B cell (primary cell): ENCODE measurements at regions not wholly inside any gene's neighbourhood (a gene's known extent, or its start where the extent isn't known, plus 50 kb on each side); places are given as distances from the start of the nearest gene placed in this dataset.

Experiments
- ATAC-seq: fragments of 200-7000 bp; cut with Tn5 transposase; one replicate; pipeline ENCODE4 v1.10.0; 2021; ENCODE audit warnings: low read depth, mild to moderate bottlenecking, moderate number of reproducible peaks, moderate library complexity
- CTCF ChIA-PET: fragments of 350-600 bp; sonication (Branson Sonifier 250); formaldehyde crosslinking; loops from one replicate; lab custom pipeline; 2021; ENCODE audit warnings: antibody characterized with exemption, inconsistent platforms; lab: Charles Lee
- POLR2A ChIA-PET: fragments of 350-600 bp; sonication (Branson Sonifier 250); formaldehyde crosslinking; loops from one replicate; lab custom pipeline; 2021; ENCODE audit warnings: antibody characterized with exemption; lab: Charles Lee
- DNase-seq: peaks from one replicate; pipeline ENCODE4 v3.0.0; 2013
- H2AFZ ChIP-seq: 2 replicates; pipeline ENCODE4 v1.6.1; 2012; ENCODE audit warnings: mild to moderate bottlenecking, low read depth, low read length; ENCODE audit not compliant: insufficient read depth, poor library complexity, severe bottlenecking
- H3K27ac ChIP-seq, 2 donors: 1 replicate in 1 of 2; 2 replicates in 1 of 2; pipeline ENCODE4 v1.5.1; 2012 to 2013; ENCODE audit warnings: low read length in 2 of 2, mild to moderate bottlenecking in 2 of 2, moderate library complexity in 1 of 2
- H3K27me3 ChIP-seq, 4 experiments: fragments of 200-600 bp in 1 of 4; sonication (generic) in 1 of 4; replicated peaks in 1 of 4; 1 replicate in 2 of 4; 2 replicates in 2 of 4; pipeline versions ENCODE4 v1.6.1 to v1.7.0; 2013 to 2016; ENCODE audit warnings: low read length in 3 of 4, mild to moderate bottlenecking in 2 of 4, mixed read lengths in 1 of 4, moderate library complexity in 1 of 4; ENCODE audit not compliant: insufficient read depth in 4 of 4, control insufficient read depth in 3 of 4; ENCODE audit errors: control extremely low read depth in 1 of 4
- H3K36me3 ChIP-seq, 2 experiments: replicated peaks in 1 of 2; 1 replicate in 1 of 2; 2 replicates in 1 of 2; pipeline versions ENCODE4 v1.6.1 to v1.7.1; 2013; ENCODE audit warnings: low read length in 1 of 2; ENCODE audit not compliant: insufficient read depth in 2 of 2, control insufficient read depth in 1 of 2; ENCODE audit errors: control extremely low read depth in 1 of 2, extremely low read depth in 1 of 2
- H3K4me1 ChIP-seq, 2 donors: fragments of 200-600 bp in 1 of 2; sonication (generic) in 1 of 2; 1 replicate in 1 of 2; 2 replicates in 1 of 2; pipeline versions ENCODE4 v1.5.1 to v1.6.1; 2013 to 2017; ENCODE audit warnings: low read length in 2 of 2; ENCODE audit not compliant: control insufficient read depth in 2 of 2, insufficient read depth in 2 of 2
- H3K4me2 ChIP-seq: replicated peaks from 2 replicates; pipeline ENCODE3; 2012; ENCODE audit warnings: mild to moderate bottlenecking, low read depth, low read length; ENCODE audit not compliant: poor library complexity, severe bottlenecking
- H3K4me3 ChIP-seq, 5 experiments: fragments of 200-600 bp in 1 of 5; sonication (generic) in 1 of 5; 1 replicate in 3 of 5; 2 replicates in 2 of 5; pipeline versions ENCODE4 v1.5.1 to v1.7.0; 2011 to 2016; ENCODE audit warnings: low read length in 4 of 5, mild to moderate bottlenecking in 4 of 5, low read depth in 2 of 5, control low read depth in 1 of 5, moderate library complexity in 1 of 5; ENCODE audit not compliant: insufficient read depth in 1 of 5; ENCODE audit errors: control extremely low read depth in 1 of 5, extremely low read depth in 1 of 5
- H3K79me2 ChIP-seq: fragments of 200-600 bp; sonication (generic); one replicate; pipeline ENCODE4 v1.6.0; 2016; ENCODE audit warnings: low read length; ENCODE audit not compliant: control insufficient read depth, insufficient read depth
- H3K9ac ChIP-seq: fragments of 200-600 bp; sonication (generic); 2 replicates; pipeline ENCODE4 v1.6.1; 2017; ENCODE audit warnings: mild to moderate bottlenecking, low read length, moderate library complexity
- H3K9me3 ChIP-seq, 3 donors: one replicate each; pipeline versions ENCODE4 v1.6.1 to v1.7.1; 2013; ENCODE audit warnings: low read length in 2 of 3; ENCODE audit not compliant: control insufficient read depth in 2 of 3, insufficient read depth in 1 of 3; ENCODE audit errors: control extremely low read depth in 1 of 3
- H4K20me1 ChIP-seq: 2 replicates; pipeline ENCODE4 v1.6.0; 2012; ENCODE audit warnings: mild to moderate bottlenecking, low read length; ENCODE audit not compliant: insufficient read depth, control insufficient read depth, poor library complexity, severe bottlenecking
- H3K27ac Mint-ChIP-seq: one replicate; pipeline ENCODE4 v1.8.0; 2021; ENCODE audit warnings: mixed read lengths
- H3K27me3 Mint-ChIP-seq: one replicate; pipeline ENCODE4 v1.8.0; 2021; ENCODE audit warnings: mixed read lengths
- H3K4me1 Mint-ChIP-seq: one replicate; pipeline ENCODE4 v1.8.0; 2021; ENCODE audit warnings: mixed read lengths
- H3K4me3 Mint-ChIP-seq: one replicate; pipeline ENCODE4 v1.8.0; 2021; ENCODE audit warnings: mixed read lengths
- H3K9me3 Mint-ChIP-seq: one replicate; pipeline ENCODE4 v1.8.0; 2022; ENCODE audit warnings: mixed read lengths; ENCODE audit not compliant: insufficient read depth
- EZH2 ChIP-seq: IDR thresholded peaks from 2 replicates; pipeline ENCODE4 v1.6.1; 2012; ENCODE audit warnings: borderline replicate concordance, low read depth, mild to moderate bottlenecking, moderate library complexity, low read length; ENCODE audit not compliant: insufficient read depth, poor library complexity, severe bottlenecking
- WGBS: methylation state at CpG from one replicate; pipeline ENCODE4 v1.1.5; 2013; ENCODE audit warnings: missing lambda C conversion rate; ENCODE audit not compliant: insufficient coverage; 5-methylcytosine and 5-hydroxymethylcytosine counted together
- intact Hi-C: fragments of 100-400 bp; cut with micrococcal nuclease; formaldehyde crosslinking; loops from one replicate; pipeline ENCODE4 v1.10.0; 2022
- TF ChIP-seq, protein P1 (sequence below): fragments of 200-600 bp; IDR thresholded peaks from one replicate; pipeline ENCODE4 v1.8.0; 2022; ENCODE audit warnings: antibody characterized with exemption, mild to moderate bottlenecking

DNA sequence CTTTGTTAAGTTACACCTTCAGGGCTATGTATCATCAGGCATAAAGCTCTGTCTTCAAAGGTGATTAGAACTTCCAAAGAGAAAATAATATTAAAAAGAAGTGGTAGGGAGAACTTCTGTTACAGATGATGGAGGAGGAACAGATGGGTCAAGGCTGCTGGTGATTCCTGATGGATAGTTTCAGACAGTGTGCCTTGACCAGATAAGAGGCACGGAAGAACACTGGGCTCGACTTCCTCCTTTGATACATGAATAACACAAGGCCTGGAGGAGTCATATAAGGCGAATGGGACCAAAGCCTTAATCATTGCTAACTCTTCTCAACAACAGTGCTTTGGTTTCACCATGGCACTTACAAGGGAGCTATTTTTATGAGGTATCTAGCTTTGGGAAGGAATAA lies 128.1 kb upstream of the RXFP2 start:
- Histone ChIP-seq H3K27ac (no peak overlapping the region), H2AFZ (no peak overlapping the region), H3K4me3 (no peak overlapping the region), H3K9ac (no peak overlapping the region), H3K4me1 (no peaks in the 10 kb centered on the region), H3K36me3 (no peaks in the 10 kb centered on the region), H4K20me1 (no peaks in the 10 kb centered on the region), H3K9me3 (no peaks in the 10 kb centered on the region), H3K27me3 (no peaks in the 10 kb centered on the region), H3K79me2 (no peaks in the 10 kb centered on the region), H3K4me2 (no peak overlapping the region)
- H3K9me3 Mint-ChIP-seq = peaks cover 2% of the 10 kb centered on the region
- ChIA-PET POLR2A (no interaction called here), CTCF (no interaction called here)
- no peak overlapping the region for H3K27ac Mint-ChIP-seq
- no peak for ATAC-seq
- WGBS = no CpG with 5 or more reads among the region's 3 CpGs
- TF ChIP-seq EZH2 = no peak
- TF ChIP-seq, protein P1, sequence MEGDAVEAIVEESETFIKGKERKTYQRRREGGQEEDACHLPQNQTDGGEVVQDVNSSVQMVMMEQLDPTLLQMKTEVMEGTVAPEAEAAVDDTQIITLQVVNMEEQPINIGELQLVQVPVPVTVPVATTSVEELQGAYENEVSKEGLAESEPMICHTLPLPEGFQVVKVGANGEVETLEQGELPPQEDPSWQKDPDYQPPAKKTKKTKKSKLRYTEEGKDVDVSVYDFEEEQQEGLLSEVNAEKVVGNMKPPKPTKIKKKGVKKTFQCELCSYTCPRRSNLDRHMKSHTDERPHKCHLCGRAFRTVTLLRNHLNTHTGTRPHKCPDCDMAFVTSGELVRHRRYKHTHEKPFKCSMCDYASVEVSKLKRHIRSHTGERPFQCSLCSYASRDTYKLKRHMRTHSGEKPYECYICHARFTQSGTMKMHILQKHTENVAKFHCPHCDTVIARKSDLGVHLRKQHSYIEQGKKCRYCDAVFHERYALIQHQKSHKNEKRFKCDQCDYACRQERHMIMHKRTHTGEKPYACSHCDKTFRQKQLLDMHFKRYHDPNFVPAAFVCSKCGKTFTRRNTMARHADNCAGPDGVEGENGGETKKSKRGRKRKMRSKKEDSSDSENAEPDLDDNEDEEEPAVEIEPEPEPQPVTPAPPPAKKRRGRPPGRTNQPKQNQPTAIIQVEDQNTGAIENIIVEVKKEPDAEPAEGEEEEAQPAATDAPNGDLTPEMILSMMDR = no peak
- no peaks in the 10 kb centered on the region for H3K4me1 Mint-ChIP-seq
- intact Hi-C loops = no loop called here
- no peaks in the 10 kb centered on the region for H3K27me3 Mint-ChIP-seq
- H3K4me3 Mint-ChIP-seq = no peak overlapping the region
- DNase-seq = no peak

DNA sequence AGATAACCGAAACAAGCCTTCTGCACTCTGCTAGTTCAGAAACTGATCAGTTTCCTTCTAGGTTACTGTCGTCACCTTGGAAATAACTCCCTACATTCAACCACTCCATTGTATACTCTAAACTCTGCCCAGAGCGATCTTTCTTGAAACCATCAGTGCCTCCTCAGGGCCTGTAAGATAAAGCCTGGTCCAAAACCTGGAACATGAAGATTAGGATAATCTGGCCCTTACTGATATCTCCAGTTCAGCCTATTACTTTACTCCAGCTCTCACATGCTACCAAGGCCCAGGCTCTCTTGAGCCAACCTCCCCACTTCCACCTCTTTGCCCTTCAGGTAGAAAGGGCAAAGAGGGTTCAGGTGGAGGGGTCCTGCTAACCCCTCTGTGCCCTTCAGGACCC lies 125.3 kb upstream of the RXFP2 start:
- Histone ChIP-seq H3K27me3 (no peaks in the 10 kb centered on the region), H3K4me2 (no peak overlapping the region), H3K79me2 (no peaks in the 10 kb centered on the region), H2AFZ (no peak overlapping the region), H3K36me3 (no peaks in the 10 kb centered on the region), H4K20me1 (no peaks in the 10 kb centered on the region), H3K4me3 (no peak overlapping the region), H3K27ac (no peak overlapping the region), H3K9me3 (no peaks in the 10 kb centered on the region), H3K4me1 (no peaks in the 10 kb centered on the region), H3K9ac (no peak overlapping the region)
- peaks cover 2% of the 10 kb centered on the region for H3K9me3 Mint-ChIP-seq
- intact Hi-C loops = no loop called here
- ATAC-seq (no peak), DNase-seq (no peak)
- no peaks in the 10 kb centered on the region for H3K4me1 Mint-ChIP-seq
- TF ChIP-seq, protein P1 = no peak
- no peak for TF ChIP-seq EZH2
- H3K27me3 Mint-ChIP-seq = no peaks in the 10 kb centered on the region
- no peak overlapping the region for H3K27ac Mint-ChIP-seq
- CTCF ChIA-PET = no interaction called here
- POLR2A ChIA-PET = no interaction called here
- no peak overlapping the region for H3K4me3 Mint-ChIP-seq
- WGBS = 100% methylated on average over 2 of the region's 3 CpGs
